Iris pigment epithelial cell (primary cell): ENCODE measurements at regions not wholly inside any gene's neighbourhood (a gene's known extent, or its start where the extent isn't known, plus 50 kb on each side); places are given as distances from the start of the nearest gene placed in this dataset.

Source experiments
- DNase-seq: peaks from one replicate; pipeline ENCODE4 v3.0.0-alpha.2; 2011; ENCODE audit warnings: low read depth

DNA sequence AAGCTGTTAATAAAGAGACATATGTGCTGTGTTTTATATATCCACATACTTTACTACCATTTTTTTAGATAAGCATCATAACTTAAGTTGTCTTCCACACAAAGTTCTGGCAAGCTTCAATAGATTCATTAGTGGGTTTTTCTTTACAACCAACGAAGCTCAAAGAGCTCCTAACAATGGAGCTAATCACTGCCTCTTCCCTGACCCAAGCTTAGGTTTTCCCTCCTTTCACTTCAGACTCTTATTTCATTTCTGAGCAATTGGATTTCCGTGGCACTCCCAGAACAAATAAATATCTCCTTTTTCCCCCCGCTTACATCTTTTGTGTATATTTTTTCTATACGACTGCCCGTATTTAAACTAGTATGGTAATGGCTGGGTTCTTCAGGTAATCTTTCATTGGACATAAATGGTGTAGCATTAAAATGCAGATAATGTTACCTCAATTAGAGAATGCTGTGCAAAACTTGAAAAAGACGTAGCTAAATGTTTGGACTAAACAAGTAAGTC is 275.5 kb upstream of the TMEM161B start:
- no peak for DNase-seq

DNA sequence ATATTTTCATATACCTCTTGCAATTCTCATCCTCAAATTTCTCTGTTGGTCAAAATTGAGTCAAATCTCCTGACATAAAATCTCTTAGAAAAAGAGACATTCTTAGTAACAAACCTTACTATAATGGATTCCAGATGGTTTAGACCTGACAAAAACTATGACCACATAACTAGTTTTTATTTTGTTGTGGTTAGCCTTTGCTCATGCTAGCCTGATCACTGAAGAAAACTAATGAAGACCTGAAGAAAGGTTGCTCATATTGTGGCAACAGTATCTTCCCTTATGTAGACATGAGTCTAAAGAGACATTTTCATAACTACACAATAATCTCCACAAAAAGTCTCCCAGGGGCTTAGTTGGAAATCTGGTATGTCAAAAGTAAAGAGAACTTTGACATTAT is 274.1 kb upstream of the TMEM161B start:
- no peak for DNase-seq

DNA sequence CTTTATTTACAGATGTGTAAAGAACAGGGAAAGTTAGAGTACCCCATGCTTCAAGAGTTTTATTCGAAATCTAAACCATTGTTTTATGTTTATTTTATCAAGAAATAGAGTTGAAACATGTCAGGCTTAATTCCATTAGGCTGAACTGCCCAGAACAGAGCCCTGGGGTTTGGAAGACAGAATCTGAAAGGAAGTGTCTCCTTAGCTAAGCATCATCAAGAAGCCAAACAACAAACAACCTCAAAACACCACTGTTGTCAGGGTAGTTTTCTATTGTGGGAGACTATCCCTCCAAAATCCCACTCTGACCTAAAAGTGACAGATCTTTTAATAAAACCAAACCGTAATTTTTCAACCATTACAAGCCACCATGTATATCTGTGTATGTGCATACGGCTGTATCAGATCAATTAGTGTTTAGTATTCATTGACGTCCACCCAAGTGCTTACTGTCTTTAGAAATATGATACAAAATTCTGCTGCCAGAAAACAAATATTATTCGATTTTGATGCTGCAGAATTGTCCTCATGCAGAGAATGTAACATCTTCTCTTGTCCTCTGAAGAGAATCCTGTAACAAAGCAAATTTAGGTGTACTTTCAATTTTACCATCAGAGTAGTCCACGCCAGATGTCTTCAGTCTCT is 271.9 kb upstream of the TMEM161B start:
- DNase-seq: no peak

DNA sequence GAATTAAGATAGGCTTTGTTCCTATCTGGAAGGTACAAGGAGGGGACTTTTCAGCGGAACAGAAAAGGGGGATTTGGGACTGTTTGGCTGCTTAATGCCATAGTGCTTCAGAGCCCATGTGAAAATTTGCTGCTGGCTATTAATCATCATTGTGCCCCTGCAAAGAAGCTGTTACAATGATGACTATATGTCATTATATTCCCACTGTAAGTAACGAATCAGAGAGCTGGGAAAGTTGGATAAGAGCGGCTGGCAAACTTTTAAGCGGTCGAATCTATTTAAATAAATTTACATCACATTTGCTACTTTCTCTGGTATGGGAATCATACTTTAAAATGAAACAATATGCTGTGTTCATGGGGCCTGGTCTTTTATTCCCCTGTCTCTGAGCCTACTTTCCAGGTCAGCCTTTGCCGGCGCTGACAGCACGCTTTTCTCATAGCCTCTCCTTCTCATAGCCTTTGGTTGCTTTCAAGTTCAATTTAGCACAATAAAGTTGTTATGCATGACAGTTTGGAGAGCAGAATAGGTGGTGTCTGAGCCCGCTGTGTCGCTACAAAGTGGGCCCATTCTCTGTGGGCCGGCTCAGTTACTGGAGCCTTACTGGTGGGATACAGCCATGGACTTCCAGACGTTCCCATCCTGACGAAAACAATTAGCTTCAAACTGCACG is 271.2 kb upstream of the TMEM161B start:
- no peak for DNase-seq

DNA sequence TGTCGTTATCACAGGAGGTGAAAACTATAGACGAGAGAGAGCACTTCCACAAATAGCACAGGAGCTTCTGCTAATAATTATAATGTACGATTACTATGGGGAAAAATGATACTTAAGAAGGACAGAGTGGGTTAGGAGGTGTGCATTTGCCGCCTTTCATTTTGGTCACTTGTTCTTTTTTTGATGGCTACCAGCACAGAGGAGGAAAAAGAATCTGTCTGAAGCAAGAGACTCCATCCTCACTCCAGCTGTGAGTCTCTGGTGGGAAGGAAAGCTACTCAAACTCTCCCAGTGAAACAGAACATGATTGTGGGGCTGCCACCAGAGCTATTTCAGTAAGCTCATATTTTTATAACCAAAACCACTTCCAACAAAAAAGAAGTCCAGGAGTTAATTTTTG is 270.4 kb upstream of the TMEM161B start:
- DNase-seq: no peak

DNA sequence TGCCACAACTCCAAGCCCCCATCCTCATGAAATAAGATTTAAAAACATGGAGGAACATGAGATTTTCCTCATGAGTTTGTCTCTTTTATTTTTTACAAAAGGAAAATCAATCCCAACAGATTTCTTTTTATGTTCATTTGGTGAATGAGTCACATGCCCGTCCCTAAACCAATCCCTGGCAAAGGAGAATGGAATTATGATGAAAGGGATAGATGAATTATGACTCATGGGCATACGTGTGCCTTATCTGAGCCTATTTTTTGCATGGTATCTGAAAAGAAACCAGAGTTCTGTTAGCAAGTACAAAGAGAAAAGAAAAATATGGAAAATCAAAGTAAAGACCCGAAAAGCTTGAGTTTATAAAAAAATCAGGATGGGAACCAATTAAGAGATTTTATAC is 267.5 kb upstream of the TMEM161B start:
- DNase-seq: no peak

DNA sequence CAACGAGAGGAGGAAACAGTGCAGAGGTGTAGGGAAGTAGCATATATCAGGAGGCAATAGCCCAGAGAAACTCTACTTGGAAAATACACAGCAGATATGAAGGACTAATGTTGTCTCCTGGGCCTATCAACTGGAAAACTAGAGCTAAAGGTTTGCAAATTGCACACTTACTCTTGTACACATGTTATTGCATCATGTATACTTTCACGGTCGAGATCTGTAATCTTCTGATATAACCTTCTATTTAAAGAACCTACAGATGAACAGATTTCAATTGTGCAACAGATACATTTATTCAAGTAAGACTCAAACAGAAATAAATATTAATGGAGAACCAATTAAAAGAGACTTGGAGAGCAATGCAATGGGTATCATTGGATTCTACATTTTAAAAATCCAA is 256.3 kb upstream of the TMEM161B start:
- DNase-seq: no peak

DNA sequence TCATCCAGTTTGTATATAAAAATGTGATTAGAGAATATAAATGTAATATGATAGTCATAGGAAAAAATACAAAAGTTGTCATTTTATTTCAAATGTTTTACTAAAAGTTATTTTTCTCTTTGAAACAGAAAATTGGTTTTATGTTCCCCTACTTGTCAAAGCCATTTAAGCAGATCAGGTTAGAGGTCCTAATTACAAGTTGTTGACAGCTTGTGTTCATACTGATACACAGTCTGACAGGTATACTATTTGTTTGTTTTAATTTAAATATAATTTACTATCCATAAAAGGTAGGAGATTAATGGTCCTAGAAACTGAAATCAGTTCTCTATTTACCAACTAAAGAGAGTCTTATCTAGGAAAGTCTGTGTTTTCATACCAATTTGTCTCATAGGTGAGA is 250.4 kb upstream of the TMEM161B start:
- DNase-seq: no peak

DNA sequence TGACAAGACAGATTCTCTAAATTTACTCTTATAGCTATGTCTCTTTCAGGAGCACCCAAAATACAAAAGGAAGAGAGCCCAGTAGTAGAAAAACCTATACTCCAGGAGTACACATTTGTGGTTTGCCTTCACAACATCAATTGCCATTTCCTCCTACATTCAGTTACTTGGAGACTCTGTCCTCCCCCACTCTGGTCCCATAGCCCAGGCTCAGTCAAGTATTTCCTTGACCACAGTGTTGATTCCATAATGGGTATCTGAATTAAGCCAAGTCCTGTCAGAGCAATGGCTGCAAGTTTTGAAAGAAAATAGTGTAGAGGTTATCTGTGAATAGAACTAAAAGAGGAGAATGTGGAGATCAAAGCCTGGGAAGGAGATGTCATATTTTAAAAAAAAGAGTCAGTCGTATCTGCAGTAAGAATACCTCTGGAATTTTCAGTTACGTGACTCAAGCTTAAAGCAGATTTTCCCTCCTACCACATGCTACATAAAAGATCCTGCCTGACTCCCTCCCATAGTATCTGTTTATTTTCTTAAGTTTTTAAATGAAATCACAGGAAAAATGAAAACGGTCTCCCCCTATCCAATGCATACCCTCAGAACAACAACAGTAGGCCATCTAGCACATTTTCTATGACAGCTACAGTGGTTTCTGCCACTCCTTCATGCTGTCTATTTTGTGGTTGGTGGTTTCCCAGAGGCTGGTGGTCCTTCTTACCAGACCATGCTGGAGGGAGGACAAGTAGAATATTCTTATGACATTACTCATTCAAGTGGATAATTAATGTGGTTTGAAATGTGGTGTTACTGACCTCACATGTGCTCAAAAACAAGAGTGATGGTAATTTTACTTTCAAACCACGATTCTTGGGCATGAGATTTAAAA is 249.7 kb upstream of the TMEM161B start:
- no peak for DNase-seq

DNA sequence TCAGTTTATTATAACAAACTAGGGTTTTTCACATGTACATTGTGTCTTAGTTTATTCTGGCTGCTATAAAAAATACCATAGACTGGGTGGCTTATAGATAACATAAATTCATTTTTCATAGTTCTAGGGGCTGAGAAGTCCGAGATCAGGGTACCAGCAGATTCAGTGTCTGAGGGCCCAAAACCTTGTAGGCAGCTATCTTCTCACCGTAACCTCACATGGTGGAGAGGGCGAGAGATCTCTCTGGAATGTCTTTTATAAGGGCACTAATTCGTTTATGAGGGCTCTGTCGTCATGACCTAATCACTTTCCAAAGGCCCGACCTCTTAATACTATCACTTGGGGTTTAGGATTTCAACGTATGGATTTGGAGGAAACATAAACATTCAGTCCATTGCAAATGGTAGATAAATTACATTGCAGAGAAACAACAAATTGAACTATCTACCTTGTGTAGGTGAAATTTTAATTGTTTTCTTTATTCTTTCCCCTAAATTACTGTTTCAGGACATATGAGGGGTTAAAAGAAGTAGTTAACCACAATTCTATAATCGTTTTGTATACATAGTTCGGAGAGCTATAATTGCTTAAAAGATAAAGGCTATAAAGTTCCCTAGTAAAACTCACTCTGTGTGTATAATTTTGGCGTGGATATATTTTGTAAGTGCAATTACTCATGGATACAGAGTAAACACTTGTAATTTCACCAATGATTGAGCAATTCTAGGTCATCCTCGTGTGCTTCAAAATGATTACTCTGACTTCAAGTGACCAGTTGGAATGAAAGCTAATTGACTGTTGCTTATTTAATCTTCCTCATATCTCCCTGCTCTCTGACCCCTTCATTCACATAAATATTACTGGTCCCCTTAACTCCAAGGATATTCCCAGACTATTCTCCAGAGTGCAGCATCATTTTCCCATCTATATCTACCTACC is 247.5 kb upstream of the TMEM161B start:
- peak; percentile 1 for DNase-seq

DNA sequence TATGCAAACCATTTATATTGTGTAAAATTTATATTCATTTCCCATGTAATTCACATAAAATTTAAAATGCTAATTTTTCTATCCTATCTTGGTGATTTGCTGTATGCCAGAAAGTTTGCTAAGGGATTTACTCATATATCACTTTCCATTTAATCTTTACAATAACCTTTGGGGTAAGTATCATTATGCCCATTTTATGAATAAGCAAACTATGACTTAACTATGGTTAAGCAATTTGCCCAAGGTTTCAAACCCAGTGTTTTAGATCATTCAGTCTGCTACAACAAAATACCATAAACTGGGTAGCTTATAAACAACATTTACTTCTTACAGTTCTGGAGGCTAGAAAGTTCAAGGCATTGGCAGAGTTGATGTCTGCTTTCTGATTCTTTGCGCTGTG is 246.4 kb upstream of the TMEM161B start:
- DNase-seq: no peak

DNA sequence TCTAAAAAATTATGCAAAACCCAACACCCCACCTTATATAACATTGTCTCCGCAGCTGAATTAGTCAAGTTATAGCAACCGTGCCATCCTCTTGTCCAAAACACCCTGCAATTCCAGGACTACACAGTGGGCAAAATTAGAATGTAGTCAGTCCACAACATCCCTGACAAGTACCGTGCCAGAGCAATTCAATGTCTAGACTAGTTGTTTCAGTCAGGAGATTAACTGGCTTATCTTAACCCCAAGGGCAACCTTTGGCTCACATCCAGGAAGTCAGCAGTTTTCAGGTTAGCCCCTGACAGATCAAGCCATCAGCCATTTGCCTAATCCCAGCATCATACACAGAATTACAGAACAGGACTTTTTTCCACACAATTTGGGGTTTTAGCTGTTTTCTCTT is 240.8 kb upstream of the TMEM161B start:
- DNase-seq: no peak

DNA sequence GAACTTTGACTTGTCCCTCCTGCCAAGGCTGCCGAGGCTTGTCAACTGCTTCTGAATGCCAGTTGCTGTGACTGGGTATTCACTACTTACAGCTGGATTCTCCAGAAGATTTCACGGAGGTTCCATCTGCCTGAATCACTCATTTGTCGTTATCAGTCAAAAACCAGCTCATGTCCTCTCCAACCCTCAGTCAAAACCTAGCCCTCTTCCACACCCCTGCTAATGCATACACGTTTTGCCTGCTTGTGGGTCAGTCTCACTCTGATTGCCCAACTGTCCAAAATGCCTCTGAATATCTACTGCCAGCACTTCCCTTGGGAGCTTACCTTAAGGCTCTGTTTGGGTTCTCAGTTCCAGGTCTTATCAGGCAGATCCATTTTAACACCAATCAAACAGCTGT is 238.6 kb upstream of the TMEM161B start:
- DNase-seq: no peak

DNA sequence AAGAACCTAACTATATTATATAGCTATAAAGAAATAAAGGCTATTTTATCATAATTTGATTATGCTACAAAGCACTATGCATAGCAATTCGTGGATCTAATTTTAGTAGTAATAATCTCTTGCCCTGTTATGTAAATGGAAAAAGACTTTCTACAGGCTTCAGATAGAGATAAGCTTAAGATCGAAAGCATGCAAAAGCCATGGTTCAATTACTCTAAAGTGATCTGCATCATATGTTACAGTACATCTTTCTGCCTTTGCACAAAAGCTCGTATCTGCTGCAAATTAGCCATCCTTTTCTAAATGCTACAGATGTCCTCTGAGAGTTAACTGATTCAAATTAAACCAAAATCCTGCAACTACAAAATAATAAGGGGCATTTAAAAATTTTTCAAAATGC is 234.8 kb upstream of the TMEM161B start:
- DNase-seq: no peak

DNA sequence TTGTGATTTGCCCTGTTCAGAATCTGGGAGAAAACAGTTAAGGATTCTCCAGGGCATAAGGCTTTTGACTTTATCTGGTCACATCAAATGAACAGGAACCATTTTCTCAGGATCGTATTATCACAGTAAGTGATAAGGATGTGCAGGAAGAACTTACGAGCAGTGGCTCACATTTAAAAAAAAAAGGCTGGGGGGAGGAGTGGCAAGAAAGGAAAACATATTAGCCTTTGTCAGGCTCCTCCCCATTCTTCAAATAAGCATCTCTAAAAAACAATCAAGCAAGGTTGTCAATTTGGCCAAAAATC is 234.3 kb upstream of the TMEM161B start:
- DNase-seq: no peak

DNA sequence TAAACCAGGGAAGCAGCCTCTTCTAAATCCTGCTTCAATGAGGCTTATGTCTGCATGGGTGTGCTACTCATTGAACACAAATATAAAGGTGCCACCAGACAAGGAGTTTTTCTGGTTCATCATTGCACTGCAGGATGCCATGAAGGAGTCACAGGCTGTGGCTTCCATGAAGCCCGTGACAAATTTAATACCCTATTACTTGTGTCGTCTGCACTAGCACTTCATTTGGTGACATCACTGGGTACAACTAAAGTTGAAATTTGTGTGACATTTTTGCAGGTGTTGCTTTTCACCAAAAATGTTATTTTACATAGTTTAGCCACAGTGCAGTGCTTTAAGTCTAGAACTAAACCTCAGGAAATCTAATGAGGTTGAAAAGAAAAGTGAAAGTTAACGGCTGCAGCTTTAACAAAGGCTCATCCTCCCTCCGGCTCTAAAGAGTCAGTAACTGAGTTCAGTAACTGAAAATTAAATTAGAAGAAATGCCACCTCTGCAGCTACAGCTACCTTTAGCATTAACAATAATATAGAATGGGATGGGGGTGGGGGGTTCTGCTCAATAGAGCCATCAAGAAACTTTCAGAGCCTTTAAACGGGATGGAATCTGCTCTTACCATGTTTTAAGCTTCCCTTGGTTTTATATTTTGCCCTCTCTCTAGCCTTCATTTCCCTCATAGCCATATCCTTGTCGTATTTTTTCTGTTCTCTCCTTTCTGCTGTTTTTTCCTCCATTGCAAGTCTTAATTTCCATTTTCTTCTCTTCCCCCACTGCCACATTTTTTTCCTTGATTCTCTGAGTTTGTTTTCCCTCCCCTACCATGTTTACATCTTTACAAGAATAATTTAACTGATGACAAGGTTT is 233.8 kb upstream of the TMEM161B start:
- peak; percentile 9 for DNase-seq

DNA sequence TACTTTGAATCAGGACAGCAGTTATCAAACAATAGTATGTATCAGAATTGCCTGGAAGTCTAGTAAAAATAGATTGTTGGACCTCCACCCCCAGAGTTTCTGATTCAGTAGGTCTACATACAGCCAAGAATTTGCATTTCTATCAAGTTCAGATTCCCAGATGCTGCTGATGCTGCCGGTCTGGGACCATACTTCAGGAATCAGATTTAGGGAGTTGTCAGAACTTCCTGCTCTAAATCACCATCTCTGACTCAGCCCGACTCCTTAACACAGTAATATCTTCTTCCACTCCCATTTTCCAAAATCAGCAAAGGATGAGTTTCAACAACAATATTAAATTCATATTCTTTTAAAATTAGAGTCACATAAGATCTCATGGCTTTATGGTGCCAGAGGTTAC is 227.2 kb upstream of the TMEM161B start:
- DNase-seq: no peak

DNA sequence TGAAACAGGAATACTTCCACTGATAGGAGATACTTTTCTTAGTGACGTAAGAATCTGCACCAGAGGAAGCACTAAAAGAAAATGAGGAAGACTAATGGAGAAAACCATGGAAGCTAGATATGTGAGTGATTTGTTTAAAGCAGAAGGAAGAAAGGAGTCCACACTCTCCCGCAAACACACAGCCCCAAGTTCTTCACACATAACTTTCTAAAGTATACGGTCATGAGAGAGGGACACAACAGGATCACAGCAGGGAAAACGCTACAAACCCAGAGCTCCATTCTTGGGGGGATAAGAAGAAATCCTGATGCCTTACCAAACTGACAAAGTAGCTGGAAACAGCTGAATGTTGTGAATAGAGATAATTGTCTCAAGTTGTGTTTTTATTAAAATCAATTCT is 222.2 kb upstream of the TMEM161B start:
- DNase-seq: no peak

DNA sequence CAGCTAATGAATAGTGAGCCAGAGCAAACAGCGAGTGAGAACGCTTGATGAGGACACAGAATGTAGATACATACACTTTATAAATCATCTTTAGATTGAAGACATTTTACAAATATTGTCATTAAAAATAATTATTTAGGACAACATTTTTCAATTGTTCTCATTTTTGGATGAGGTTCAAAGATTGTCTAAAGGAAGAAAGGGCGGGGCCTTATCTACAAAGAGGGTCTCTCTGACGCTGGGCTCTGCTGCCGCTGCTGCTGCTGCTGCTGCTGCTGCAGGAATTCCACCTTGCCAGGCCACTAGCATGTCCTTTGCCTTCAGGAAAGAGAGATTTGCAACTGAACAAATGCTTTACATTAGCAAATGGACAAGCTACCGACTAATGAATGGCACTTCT is 220.7 kb upstream of the TMEM161B start:
- DNase-seq: no peak

DNA sequence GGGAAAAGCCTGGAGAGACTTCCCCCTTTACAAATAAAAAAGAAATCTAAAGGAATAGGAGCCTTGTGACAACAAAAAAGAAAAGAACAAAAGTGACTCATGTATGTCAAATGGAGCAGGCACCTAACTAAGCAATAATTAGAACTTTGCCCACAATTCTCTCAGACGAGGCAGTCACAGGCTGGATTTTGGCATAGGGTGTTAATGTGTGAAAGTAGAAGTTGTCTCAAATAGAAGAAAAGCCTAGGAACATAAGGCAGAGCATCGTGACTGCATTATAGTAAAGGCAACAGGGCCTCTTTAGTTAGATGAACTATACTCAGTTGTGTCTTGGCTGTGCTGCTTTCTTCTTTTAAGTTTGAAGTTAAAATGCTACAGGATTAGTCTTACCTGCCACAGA is 219.9 kb upstream of the TMEM161B start:
- no peak for DNase-seq

DNA sequence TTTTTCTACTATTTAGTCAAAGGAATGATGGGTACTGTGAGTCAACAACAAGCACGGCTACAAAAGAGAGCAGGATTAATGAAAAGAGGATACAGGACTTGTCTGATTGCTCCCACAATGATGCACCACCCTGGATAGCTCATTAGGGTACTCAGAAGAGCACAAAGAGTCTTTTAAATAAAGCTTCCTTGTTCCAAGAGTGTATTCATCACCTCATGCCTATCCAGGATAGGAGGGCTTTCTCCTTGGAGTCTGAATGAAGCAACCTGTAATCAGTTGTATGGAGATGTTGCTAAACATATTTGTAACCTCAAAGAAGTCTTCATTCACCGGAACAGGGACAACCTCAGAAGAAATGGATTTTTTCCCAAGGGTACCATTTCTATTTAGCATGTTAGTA is 219.5 kb upstream of the TMEM161B start:
- no peak for DNase-seq
